HepG2 (cell line): ENCODE measurements at regions not wholly inside any gene's neighbourhood (a gene's known extent, or its start where the extent isn't known, plus 50 kb on each side); places are given as distances from the start of the nearest gene placed in this dataset.

ENCODE experiments used
- CBX5 ChIP-seq: sonication (generic); formaldehyde crosslinking; IDR thresholded peaks from 2 replicates; pipeline ENCODE4 v1.4.0; 2020; ENCODE audit warnings: missing genetic modification reagents, borderline replicate concordance
- ELF3 ChIP-seq: IDR thresholded peaks from 2 replicates; pipeline ENCODE4 v1.6.1; 2016; ENCODE audit warnings: missing genetic modification reagents, missing compliant biosample characterization
- FOXM1 ChIP-seq: sonication (generic); formaldehyde crosslinking; IDR thresholded peaks from 2 replicates; pipeline ENCODE4 v1.5.0; 2020; ENCODE audit warnings: missing genetic modification reagents
- FOXO1 ChIP-seq: sonication (generic); formaldehyde crosslinking; IDR thresholded peaks from 2 replicates; pipeline ENCODE4 v1.4.0; 2020; ENCODE audit warnings: missing genetic modification reagents
- HIVEP1 ChIP-seq: sonication (generic); formaldehyde crosslinking; IDR thresholded peaks from 2 replicates; pipeline ENCODE4 v1.4.0; 2020; ENCODE audit warnings: mild to moderate bottlenecking, missing genetic modification reagents
- KDM6A ChIP-seq: IDR thresholded peaks from 2 replicates; pipeline ENCODE4 v1.6.1; 2016; ENCODE audit warnings: low read depth
- NCOA1 ChIP-seq: sonication (generic); formaldehyde crosslinking; IDR thresholded peaks from 2 replicates; pipeline ENCODE4 v1.9.0; 2021; ENCODE audit warnings: missing genetic modification reagents
- PBX3 ChIP-seq: sonication (generic); formaldehyde crosslinking; IDR thresholded peaks from 2 replicates; pipeline ENCODE4 v1.8.1; 2023; ENCODE audit warnings: missing genetic modification reagents, inconsistent platforms, borderline replicate concordance
- PRDM10 ChIP-seq: sonication (generic); formaldehyde crosslinking; IDR thresholded peaks from 2 replicates; pipeline ENCODE4 v1.4.0; 2020; ENCODE audit warnings: low read depth, missing genetic modification reagents
- TEF ChIP-seq: sonication (generic); formaldehyde crosslinking; IDR thresholded peaks from 2 replicates; pipeline ENCODE4 v1.5.0; 2020; ENCODE audit warnings: missing genetic modification reagents
- TRAFD1 ChIP-seq: sonication (generic); formaldehyde crosslinking; IDR thresholded peaks from 2 replicates; pipeline ENCODE4 v1.5.1; 2020; ENCODE audit warnings: missing genetic modification reagents, mild to moderate bottlenecking, borderline replicate concordance
- USF2 ChIP-seq, 2 experiments: sonication (generic) in 1 of 2; formaldehyde crosslinking in 1 of 2; IDR thresholded peaks; 2 replicates each; pipeline versions ENCODE4 v1.5.1 to v1.6.1; 2011 to 2020; ENCODE audit warnings: borderline replicate concordance in 1 of 2, low read depth in 1 of 2, low read length in 1 of 2, mild to moderate bottlenecking in 1 of 2, missing genetic modification reagents in 1 of 2, moderate library complexity in 1 of 2
- ZNF44 ChIP-seq: sonication (generic); formaldehyde crosslinking; IDR thresholded peaks from 2 replicates; pipeline ENCODE4 v1.5.1; 2020; ENCODE audit warnings: mild to moderate bottlenecking, missing genetic modification reagents
- ZNF441 ChIP-seq: sonication (generic); formaldehyde crosslinking; IDR thresholded peaks from 2 replicates; pipeline ENCODE4 v1.7.0; 2021; ENCODE audit warnings: missing genetic modification reagents, borderline replicate concordance
- ZNF574 ChIP-seq: sonication (generic); formaldehyde crosslinking; IDR thresholded peaks from 2 replicates; pipeline ENCODE4 v1.4.0; 2020; ENCODE audit warnings: missing genetic modification reagents
- ZNF652 ChIP-seq: IDR thresholded peaks from 2 replicates; pipeline ENCODE4 v1.6.1; 2016; ENCODE audit warnings: low read depth, borderline replicate concordance
- ZNF7 ChIP-seq: IDR thresholded peaks from 2 replicates; pipeline ENCODE4 v1.6.1; 2016; ENCODE audit warnings: missing biosample characterization, missing genetic modification reagents

- TF ChIP-seq TEF (CRISPR knock-in tag) (no peak), NCOA1 (CRISPR knock-in tag) (no peak), USF2 (IDR thresholded peaks at IDR 0.05; ENCODE audit: low read depth, low read length) (no peak), USF2 (CRISPR knock-in tag; IDR thresholded peaks at IDR 0.05; ENCODE audit: borderline replicate concordance) (no peak), KDM6A (CRISPR knock-in tag) (no peak), ZNF441 (CRISPR knock-in tag) (no peak), ZNF7 (CRISPR knock-in tag) (peak; percentile 65; the same call in 1 of the 2 replicates), ELF3 (CRISPR knock-in tag) (peak; percentile 81; the same call in 1 of the 2 replicates), ZNF652 (CRISPR knock-in tag) (no peak), PRDM10 (CRISPR knock-in tag) (no peak), PBX3 (no peak), FOXM1 (no peak), FOXO1 (CRISPR knock-in tag) (peak; percentile 89), ZNF44 (peak; percentile 99), HIVEP1 (CRISPR knock-in tag) (no peak), TRAFD1 (no peak), CBX5 (CRISPR knock-in tag) (peak; percentile 76; the same call in 1 of the 2 replicates), ZNF574 (CRISPR knock-in tag) (no peak)
Measured at GRCh38 chr2:61679096-61679495, 140.9 kb upstream of the XPO1 start (continued).
